ENCODE measurements at regions not wholly inside any gene's neighbourhood (a gene's known extent, or its start where the extent isn't known, plus 50 kb on each side); places are given as distances from the start of the nearest gene placed in this dataset.

DNA sequence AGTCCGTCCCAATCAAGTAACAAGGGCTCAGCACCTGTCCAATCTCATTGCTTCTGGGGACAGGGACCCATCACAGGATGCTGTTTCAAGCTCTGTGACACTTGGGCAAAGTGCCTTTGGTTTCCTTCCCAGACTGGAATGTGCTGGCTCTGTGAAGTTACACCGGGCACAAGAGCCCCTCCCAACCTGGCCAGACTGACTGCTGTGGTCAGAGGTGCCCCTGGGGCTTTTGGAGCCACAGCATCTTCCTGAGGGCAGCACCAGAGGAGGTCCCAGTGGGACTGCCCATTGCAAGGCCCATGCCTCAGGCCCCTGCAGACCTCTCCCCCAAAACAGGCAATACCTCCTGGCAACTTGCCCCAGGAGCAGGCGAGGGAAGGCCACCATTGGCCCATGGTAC, 155.2 kb upstream of the GRK3 start:
- peaks cover 0 to 11% (median 4%) of the 10 kb centered on the region in 3 donors for H3K9me3 ChIP-seq (ENCODE audit: control extremely low read depth in 1 of 3, control insufficient read depth in 2 of 3, insufficient read depth in 1 of 3, low read length in 2 of 3)
- Mint-ChIP-seq H3K27ac (no peak overlapping the region), H3K4me3 (no peak overlapping the region), H3K27me3 (no peaks in the 10 kb centered on the region), H3K4me1 (peaks cover 8% of the 10 kb centered on the region), H3K9me3 (ENCODE audit: insufficient read depth) (no peaks in the 10 kb centered on the region)
- no peak overlapping the region for H2AFZ ChIP-seq (ENCODE audit: insufficient read depth, low read depth, low read length, poor library complexity, severe bottlenecking)
- 100% methylated on average over 2 of the region's 3 CpGs for WGBS (ENCODE audit: insufficient coverage)
- H3K27ac ChIP-seq (ENCODE audit: low read length in 2 of 2): no peak overlapping the region
- no peaks in the 10 kb centered on the region for H4K20me1 ChIP-seq (ENCODE audit: control insufficient read depth, insufficient read depth, low read length, poor library complexity, severe bottlenecking)
- ChIA-PET CTCF (no interaction called here), POLR2A (no interaction called here)
- intact Hi-C loops (cut with micrococcal nuclease): no loop called here
- no peak for ATAC-seq (ENCODE audit: low read depth)
- H3K9ac ChIP-seq (ENCODE audit: low read length): no peak overlapping the region
- TF ChIP-seq EZH2 (IDR thresholded peaks at IDR 0.05; ENCODE audit: borderline replicate concordance, insufficient read depth, low read depth, low read length, poor library complexity, severe bottlenecking): no peak
- TF ChIP-seq, protein P1, sequence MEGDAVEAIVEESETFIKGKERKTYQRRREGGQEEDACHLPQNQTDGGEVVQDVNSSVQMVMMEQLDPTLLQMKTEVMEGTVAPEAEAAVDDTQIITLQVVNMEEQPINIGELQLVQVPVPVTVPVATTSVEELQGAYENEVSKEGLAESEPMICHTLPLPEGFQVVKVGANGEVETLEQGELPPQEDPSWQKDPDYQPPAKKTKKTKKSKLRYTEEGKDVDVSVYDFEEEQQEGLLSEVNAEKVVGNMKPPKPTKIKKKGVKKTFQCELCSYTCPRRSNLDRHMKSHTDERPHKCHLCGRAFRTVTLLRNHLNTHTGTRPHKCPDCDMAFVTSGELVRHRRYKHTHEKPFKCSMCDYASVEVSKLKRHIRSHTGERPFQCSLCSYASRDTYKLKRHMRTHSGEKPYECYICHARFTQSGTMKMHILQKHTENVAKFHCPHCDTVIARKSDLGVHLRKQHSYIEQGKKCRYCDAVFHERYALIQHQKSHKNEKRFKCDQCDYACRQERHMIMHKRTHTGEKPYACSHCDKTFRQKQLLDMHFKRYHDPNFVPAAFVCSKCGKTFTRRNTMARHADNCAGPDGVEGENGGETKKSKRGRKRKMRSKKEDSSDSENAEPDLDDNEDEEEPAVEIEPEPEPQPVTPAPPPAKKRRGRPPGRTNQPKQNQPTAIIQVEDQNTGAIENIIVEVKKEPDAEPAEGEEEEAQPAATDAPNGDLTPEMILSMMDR (IDR thresholded peaks at IDR 0.05): no peak
- no peaks in the 10 kb centered on the region for H3K36me3 ChIP-seq (replicated peaks in 1 of 2; ENCODE audit: control extremely low read depth in 1 of 2, control insufficient read depth in 1 of 2, extremely low read depth in 1 of 2, insufficient read depth in 2 of 2, low read length in 1 of 2)
- no peaks in the 10 kb centered on the region for H3K27me3 ChIP-seq (replicated peaks in 1 of 4; ENCODE audit: control extremely low read depth in 1 of 4, control insufficient read depth in 3 of 4, insufficient read depth in 4 of 4, low read length in 3 of 4)
- no peak overlapping the region for H3K4me2 ChIP-seq (replicated peaks; ENCODE audit: low read depth, low read length, poor library complexity, severe bottlenecking)
- H3K79me2 ChIP-seq (ENCODE audit: control insufficient read depth, insufficient read depth, low read length): peaks cover 14% of the 10 kb centered on the region
- DNase-seq: no peak
- no peak overlapping the region for H3K4me3 ChIP-seq (ENCODE audit: control extremely low read depth in 1 of 5, extremely low read depth in 1 of 5, insufficient read depth in 1 of 5, low read depth in 2 of 5, low read length in 4 of 5)
- peaks cover 6 to 10% of the 10 kb centered on the region in 2 donors for H3K4me1 ChIP-seq (ENCODE audit: control insufficient read depth in 2 of 2, insufficient read depth in 2 of 2, low read length in 2 of 2)

DNA sequence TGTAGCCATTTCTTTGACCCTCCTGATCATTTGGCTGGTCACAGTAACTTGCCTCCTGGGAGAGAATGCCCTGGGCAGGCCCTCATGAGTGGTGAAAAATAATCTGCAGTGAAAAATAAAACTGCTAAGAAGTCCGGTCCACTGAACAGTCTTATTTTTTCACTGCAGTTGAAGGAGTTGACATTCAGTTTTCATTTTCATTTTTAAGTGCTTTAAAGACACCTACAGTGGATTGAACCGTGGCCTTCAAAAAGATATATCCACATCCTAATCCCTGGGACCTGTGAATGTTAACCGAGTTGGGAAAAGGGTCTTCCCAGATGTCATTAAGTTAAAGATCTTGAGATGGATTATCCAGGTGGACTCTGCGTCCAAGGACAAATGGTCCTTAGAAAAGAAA, 153.6 kb upstream of the GRK3 start:
- peak overlapping the region; percentile 44 for H3K4me3 Mint-ChIP-seq
- POLR2A ChIA-PET: no interaction called here
- CTCF ChIA-PET: no interaction called here
- Histone ChIP-seq H3K36me3 (replicated peaks in 1 of 2; ENCODE audit: control extremely low read depth in 1 of 2, control insufficient read depth in 1 of 2, extremely low read depth in 1 of 2, insufficient read depth in 2 of 2, low read length in 1 of 2) (no peaks in the 10 kb centered on the region), H2AFZ (ENCODE audit: insufficient read depth, low read depth, low read length, poor library complexity, severe bottlenecking) (peak overlapping the region; percentile 57), H3K9ac (ENCODE audit: low read length) (peak overlapping the region; percentile 37), H3K4me3 (ENCODE audit: control extremely low read depth in 1 of 5, extremely low read depth in 1 of 5, insufficient read depth in 1 of 5, low read depth in 2 of 5, low read length in 4 of 5) (no peak overlapping the region), H3K27ac (ENCODE audit: low read length in 2 of 2) (no peak overlapping the region), H3K79me2 (ENCODE audit: control insufficient read depth, insufficient read depth, low read length) (peaks cover 4% of the 10 kb centered on the region), H3K4me1 (ENCODE audit: control insufficient read depth in 2 of 2, insufficient read depth in 2 of 2, low read length in 2 of 2) (peaks cover 2 to 3% of the 10 kb centered on the region in 2 donors), H3K4me2 (replicated peaks; ENCODE audit: low read depth, low read length, poor library complexity, severe bottlenecking) (peak overlapping the region; percentile 47), H4K20me1 (ENCODE audit: control insufficient read depth, insufficient read depth, low read length, poor library complexity, severe bottlenecking) (no peaks in the 10 kb centered on the region), H3K9me3 (ENCODE audit: control extremely low read depth in 1 of 3, control insufficient read depth in 2 of 3, insufficient read depth in 1 of 3, low read length in 2 of 3) (peaks cover 0 to 11% (median 4%) of the 10 kb centered on the region in 3 donors), H3K27me3 (replicated peaks in 1 of 4; ENCODE audit: control extremely low read depth in 1 of 4, control insufficient read depth in 3 of 4, insufficient read depth in 4 of 4, low read length in 3 of 4) (no peaks in the 10 kb centered on the region)
- H3K4me1 Mint-ChIP-seq: peaks cover 7% of the 10 kb centered on the region
- ATAC-seq (ENCODE audit: low read depth) (no peak), DNase-seq (no peak)
- H3K27ac Mint-ChIP-seq: no peak overlapping the region
- 94% methylated on average over 2 of the region's 4 CpGs for WGBS (ENCODE audit: insufficient coverage)
- H3K27me3 Mint-ChIP-seq: no peaks in the 10 kb centered on the region
- TF ChIP-seq, protein P1 (IDR thresholded peaks at IDR 0.05): no peak
- TF ChIP-seq EZH2 (IDR thresholded peaks at IDR 0.05; ENCODE audit: borderline replicate concordance, insufficient read depth, low read depth, low read length, poor library complexity, severe bottlenecking): no peak
- no peaks in the 10 kb centered on the region for H3K9me3 Mint-ChIP-seq (ENCODE audit: insufficient read depth)
- intact Hi-C loops (cut with micrococcal nuclease): no loop called here

All from B cell (primary cell).